ENCODE measurements at regions not wholly inside any gene's neighbourhood (a gene's known extent, or its start where the extent isn't known, plus 50 kb on each side); places are given as distances from the start of the nearest gene placed in this dataset.

- TF ChIP-seq CTCF (IDR thresholded peaks at IDR 0.05) (no peak), POLR2A (IDR thresholded peaks at IDR 0.05) (no peak)
These were observed 120.6 kb upstream of the TACR1 start for GRCh38 chr2:75319951-75320350.
